K562 (cell line): ENCODE measurements at regions not wholly inside any gene's neighbourhood (a gene's known extent, or its start where the extent isn't known, plus 50 kb on each side); places are given as distances from the start of the nearest gene placed in this dataset.

Experiments used
- ATAC-seq: fragments of 200-7000 bp; cut with Tn5 transposase; 3 replicates; pipeline ENCODE4 v1.9.1; 2020; ENCODE audit warnings: moderate library complexity
- BruUV-seq: library from RNA; stranded (reverse); fragments of 400-500 nt; replicated peaks from 2 replicates; lab custom pipeline; 2021; lab: Mats Ljungman, UMichigan
- CTCF ChIA-PET: fragments of 300-600 bp; formaldehyde crosslinking; extraction: SDS; loops from one replicate; lab custom pipeline; 2021; ENCODE audit warnings: low intra/inter-chr PET ratio; lab: Yijun Ruan, JAX
- POLR2A ChIA-PET: fragments of 300-600, 350-650 bp; sonication (Branson Sonifier 250); formaldehyde crosslinking; extraction: SDS; loops from one replicate; lab custom pipeline; 2021; ENCODE audit warnings: antibody characterized with exemption, inconsistent platforms; lab: Yijun Ruan, JAX
- DNase-seq, 4 experiments: peaks; one replicate each; pipeline versions ENCODE4 v3.0.0 to v3.0.0-alpha.2; 2011 to 2018; ENCODE audit warnings: low spot score in 3 of 4, mixed read lengths in 3 of 4; ENCODE audit errors: extremely low read depth in 1 of 4
- FAIRE-seq: peaks from 2 replicates; lab custom pipeline; 2011; peaks lifted over from hg19 to GRCh38; lab: Jason Lieb, UNC
- H2AFZ ChIP-seq: 2 replicates; pipeline ENCODE4 v1.6.0; 2011; ENCODE audit warnings: low read depth, low read length, control low read depth, inconsistent platforms
- H3K27ac ChIP-seq: fragments of 200-600 bp; 3 replicates; pipeline ENCODE4 v1.8.0; 2011; ENCODE audit warnings: low read depth, mild to moderate bottlenecking, control low read depth, inconsistent platforms, low read length, moderate library complexity, mixed read lengths; ENCODE audit errors: extremely low read depth
- H3K27me3 ChIP-seq, 2 experiments: fragments of 300-600 bp in 1 of 2; 2 replicates in 1 of 2; 3 replicates in 1 of 2; pipeline versions ENCODE4 v1.6.0 to v1.8.0; 2011; ENCODE audit warnings: inconsistent platforms in 2 of 2, low read length in 2 of 2, mild to moderate bottlenecking in 1 of 2, mixed read lengths in 1 of 2, moderate library complexity in 1 of 2; ENCODE audit not compliant: control insufficient read depth in 2 of 2, insufficient read depth in 2 of 2
- H3K36me3 ChIP-seq: fragments of 300-600 bp; 3 replicates; pipeline ENCODE4 v1.8.0; 2011; ENCODE audit warnings: mild to moderate bottlenecking, low read length, inconsistent platforms; ENCODE audit not compliant: control insufficient read depth, insufficient read depth
- H3K4me1 ChIP-seq, 2 experiments: fragments of 200-600 bp in 1 of 2; replicated peaks in 1 of 2; 2 replicates in 1 of 2; 3 replicates in 1 of 2; pipeline versions ENCODE4 v1.5.1 to v1.8.0; 2011; ENCODE audit warnings: inconsistent platforms in 2 of 2, low read length in 2 of 2, mild to moderate bottlenecking in 1 of 2, mixed read lengths in 1 of 2, moderate library complexity in 1 of 2; ENCODE audit not compliant: control insufficient read depth in 2 of 2, insufficient read depth in 2 of 2
- H3K4me2 ChIP-seq: 2 replicates; pipeline ENCODE4 v1.6.1; 2011; ENCODE audit warnings: low read length, control low read depth, inconsistent platforms, mixed read lengths; ENCODE audit not compliant: insufficient read depth
- H3K4me3 ChIP-seq: fragments of 200-600 bp; sonication (generic), shearing (Covaris generic); 2 replicates; pipeline ENCODE4 v1.5.1; 2016; ENCODE audit warnings: control low read depth, inconsistent platforms
- H3K79me2 ChIP-seq: fragments of 200-600 bp; 3 replicates; pipeline ENCODE4 v1.8.0; 2011; ENCODE audit warnings: low read length, inconsistent platforms; ENCODE audit not compliant: control insufficient read depth, insufficient read depth
- H3K9ac ChIP-seq, 2 experiments: 2 replicates each; pipeline versions ENCODE4 v1.6.0 to v1.6.1; 2011; ENCODE audit warnings: low read depth in 2 of 2, low read length in 2 of 2, control low read depth in 1 of 2, inconsistent platforms in 1 of 2, mild to moderate bottlenecking in 1 of 2, mixed read lengths in 1 of 2; ENCODE audit not compliant: insufficient read depth in 1 of 2
- H3K9me1 ChIP-seq: one replicate; pipeline ENCODE4 v1.6.0; 2011; ENCODE audit warnings: inconsistent platforms, mild to moderate bottlenecking, low read length, moderate library complexity; ENCODE audit not compliant: control insufficient read depth, insufficient read depth
- H3K9me3 ChIP-seq: replicated peaks from 2 replicates; pipeline ENCODE4 v1.5.1; 2011; ENCODE audit warnings: low read depth, low read length, inconsistent platforms; ENCODE audit not compliant: control insufficient read depth, insufficient read depth
- H4K20me1 ChIP-seq: replicated peaks from 2 replicates; pipeline ENCODE4 v1.6.1; 2011; ENCODE audit warnings: low read length, inconsistent platforms, mixed read lengths; ENCODE audit not compliant: control insufficient read depth, insufficient read depth
- CXXC5 ChIP-seq: fragments of 250-450 bp; sonication (Bioruptor Pico); IDR thresholded peaks from 2 replicates; pipeline ENCODE4 v1.8.0; 2022; ENCODE audit warnings: inconsistent platforms, mild to moderate bottlenecking, moderate library complexity
- FOXK1 ChIP-seq: sonication (generic); formaldehyde crosslinking; IDR thresholded peaks from 2 replicates; pipeline ENCODE4 v1.8.0; 2022; ENCODE audit warnings: missing genetic modification reagents, mild to moderate bottlenecking, borderline replicate concordance
- HDAC1 ChIP-seq, 2 experiments: fragments of 450-650 bp; IDR thresholded peaks; 2 replicates each; pipeline ENCODE4 v1.6.1; 2016 to 2017; ENCODE audit warnings: inconsistent platforms in 1 of 2, mild to moderate bottlenecking in 1 of 2, moderate library complexity in 1 of 2
- HMGN3 ChIP-seq: IDR thresholded peaks from 2 replicates; pipeline ENCODE4 v1.6.1; 2011; ENCODE audit warnings: borderline replicate concordance, low read depth, mild to moderate bottlenecking, mixed read lengths, low read length; ENCODE audit not compliant: insufficient read length; ENCODE audit errors: extremely low read depth
- JUNB ChIP-seq: fragments of 450-650 bp; formaldehyde crosslinking; conservative IDR thresholded peaks from 2 replicates; pipeline ENCODE4 v1.4.0; 2020; ENCODE audit warnings: mild to moderate bottlenecking
- KHSRP ChIP-seq: fragments of 450-650 bp; IDR thresholded peaks from 2 replicates; pipeline ENCODE4 v1.6.1; 2017
- MBD2 ChIP-seq: sonication (generic); IDR thresholded peaks from 2 replicates; pipeline ENCODE4 v1.6.1; 2016; ENCODE audit warnings: low read depth, borderline replicate concordance
- MCM7 ChIP-seq, 2 experiments: fragments of 450-650 bp; IDR thresholded peaks; 2 replicates each; pipeline ENCODE4 v1.6.1; 2016 to 2018
- MXD1 ChIP-seq: fragments of 250-450 bp; sonication (Bioruptor Pico); IDR thresholded peaks from 2 replicates; pipeline ENCODE4 v1.8.0; 2021; ENCODE audit warnings: borderline replicate concordance, mild to moderate bottlenecking, moderate library complexity; ENCODE audit not compliant: poor library complexity, severe bottlenecking
- NCOA6 ChIP-seq: fragments of 450-650 bp; IDR thresholded peaks from 2 replicates; pipeline ENCODE4 v1.6.1; 2017; ENCODE audit warnings: mild to moderate bottlenecking
- NFIC ChIP-seq: fragments of 450-650 bp; IDR thresholded peaks from 2 replicates; pipeline ENCODE4 v1.6.1; 2017; ENCODE audit warnings: mild to moderate bottlenecking, inconsistent platforms
- NR2C1 ChIP-seq, 2 experiments: fragments of 450-650 bp; IDR thresholded peaks; 2 replicates each; pipeline ENCODE4 v1.6.1; 2017; ENCODE audit warnings: mild to moderate bottlenecking in 2 of 2, antibody characterized with exemption in 1 of 2, inconsistent platforms in 1 of 2, missing compliant biosample characterization in 1 of 2, missing genetic modification characterization in 1 of 2
- NR2C2 ChIP-seq, 2 experiments: fragments of 200-800 bp in 1 of 2; sonication (Bioruptor generic) in 1 of 2; sonication (generic) in 1 of 2; formaldehyde crosslinking in 1 of 2; IDR thresholded peaks; 2 replicates each; pipeline versions ENCODE4 v1.6.1 to v1.8.0; 2016 to 2022; ENCODE audit warnings: mild to moderate bottlenecking in 1 of 2, missing compliant biosample characterization in 1 of 2, missing genetic modification characterization in 1 of 2, missing genetic modification reagents in 1 of 2
- SRSF7 ChIP-seq: fragments of 200-400 bp; formaldehyde crosslinking; optimal IDR thresholded peaks from 2 replicates; pipeline ENCODE3; 2017; ENCODE audit warnings: mild to moderate bottlenecking, low read depth, low read length
- TRIM28 ChIP-seq: fragments of 450-650 bp; IDR thresholded peaks from 2 replicates; pipeline ENCODE4 v1.6.1; 2017
- ZNF589 ChIP-seq: fragments of 200-800 bp; sonication (Bioruptor generic); IDR thresholded peaks from 2 replicates; pipeline ENCODE4 v1.6.1; 2016; ENCODE audit warnings: low read depth, missing genetic modification characterization, missing compliant biosample characterization
- WGBS: fragments of 100-300 bp; shearing (Covaris generic); methylation state at CpG from one replicate; pipeline ENCODE4 v1.1.6; 2016; ENCODE audit warnings: low coverage, mixed read lengths; ENCODE audit not compliant: insufficient coverage; ENCODE audit errors: missing lambda C conversion rate; 5-methylcytosine and 5-hydroxymethylcytosine counted together
- in situ Hi-C: fragments of 300-500 bp; cut with MboI; formaldehyde crosslinking; loops from 4 replicates; pipeline ENCODE4 v1.15.0; 2018; ENCODE audit warnings: inconsistent platforms, mixed read lengths
- intact Hi-C: fragments of 100-400 bp; cut with micrococcal nuclease; formaldehyde crosslinking; loops from 2 replicates; pipeline ENCODE4 v1.14.2; 2022
- TF ChIP-seq, protein P1 (sequence below): fragments of 250-450 bp; sonication (Bioruptor Pico); IDR thresholded peaks from 2 replicates; pipeline ENCODE4 v1.4.0; 2020

DNA sequence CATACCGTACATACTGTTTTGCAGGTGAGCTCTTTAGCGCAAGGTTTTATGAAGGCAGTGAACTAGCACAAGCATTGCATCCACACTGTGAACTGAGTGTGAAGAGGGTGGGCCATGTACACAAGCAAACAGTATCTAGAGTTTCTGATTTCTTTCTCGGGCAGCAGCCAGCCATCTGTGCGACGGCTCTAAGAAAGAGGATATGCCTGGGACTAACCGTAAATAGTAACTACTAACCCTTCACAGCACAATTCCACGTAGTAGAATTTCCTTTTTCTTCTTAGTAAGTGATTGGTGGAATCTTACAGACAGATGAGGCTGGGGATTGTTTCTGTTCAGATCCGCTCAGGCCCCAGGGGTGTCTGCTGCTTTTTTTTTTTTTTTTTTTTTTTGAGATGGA is 89.0 kb downstream of the DRD1 start:
- intact Hi-C loops: no loop called here
- Histone ChIP-seq H3K4me1 (no peaks in the 10 kb centered on the region), H3K9me1 (no peaks in the 10 kb centered on the region), H3K79me2 (no peaks in the 10 kb centered on the region), H3K27me3 (peaks cover 0 to 15% of the 10 kb centered on the region in 2 experiments; a peak in 2 of 5 replicates), H3K27ac (no peak overlapping the region), H4K20me1 (no peaks in the 10 kb centered on the region), H3K9me3 (no peaks in the 10 kb centered on the region), H2AFZ (no peak overlapping the region), H3K4me2 (no peak overlapping the region), H3K36me3 (no peaks in the 10 kb centered on the region), H3K9ac (no peak overlapping the region)
- ChIA-PET CTCF (no interaction called here), POLR2A (interaction anchor here (0.6 to 1.5 kb wide), 3 partner anchors 10 to 102 kb away, joined by 3 read pairs; no protein-coding TSS in a partner anchor)
- FAIRE-seq: no peak
- in situ Hi-C loops: no loop called here
- no TSS peak for BruUV-seq
- ATAC-seq: no peak
- 0% methylated on average over 8 of the region's 8 CpGs for WGBS
- TF ChIP-seq HMGN3 (no peak), FOXK1 (CRISPR knock-in tag) (no peak), ZNF589 (CRISPR knock-in tag) (no peak), HDAC1 (IDR thresholded peaks at IDR 0.05) (no peak), NCOA6 (no peak)
- TF ChIP-seq, all 486 proteins: peak for 0
- no peak for DNase-seq
- H3K4me3 ChIP-seq: no peak overlapping the region

GRCh38 chr5:175353926-175354325 is 90.1 kb downstream of the DRD1 start:
- in situ Hi-C loops: no loop called here
- DNase-seq (no peak), FAIRE-seq (no peak), ATAC-seq (no peak)
- intact Hi-C loops: no loop called here
- Histone ChIP-seq H3K27ac (no peak overlapping the region), H3K9ac (no peak overlapping the region), H3K79me2 (no peaks in the 10 kb centered on the region), H3K9me3 (no peaks in the 10 kb centered on the region), H3K9me1 (no peaks in the 10 kb centered on the region), H2AFZ (no peak overlapping the region), H4K20me1 (no peaks in the 10 kb centered on the region), H3K27me3 (peaks cover 0 to 15% of the 10 kb centered on the region in 2 experiments; a peak in 2 of 5 replicates), H3K4me2 (no peak overlapping the region), H3K4me1 (no peaks in the 10 kb centered on the region), H3K4me3 (no peak overlapping the region), H3K36me3 (no peaks in the 10 kb centered on the region)
- POLR2A ChIA-PET: interaction anchor here (1.5 kb wide), 1 partner anchor 9 kb away, joined by 3 read pairs; no protein-coding TSS in a partner anchor
- CTCF ChIA-PET: no interaction called here
- BruUV-seq: no TSS peak
- WGBS: 0% methylated on average over 2 of the region's 2 CpGs
- TF ChIP-seq TRIM28: no peak
- no peak for TF ChIP-seq MXD1 (CRISPR knock-in tag)
- TF ChIP-seq, protein P1, sequence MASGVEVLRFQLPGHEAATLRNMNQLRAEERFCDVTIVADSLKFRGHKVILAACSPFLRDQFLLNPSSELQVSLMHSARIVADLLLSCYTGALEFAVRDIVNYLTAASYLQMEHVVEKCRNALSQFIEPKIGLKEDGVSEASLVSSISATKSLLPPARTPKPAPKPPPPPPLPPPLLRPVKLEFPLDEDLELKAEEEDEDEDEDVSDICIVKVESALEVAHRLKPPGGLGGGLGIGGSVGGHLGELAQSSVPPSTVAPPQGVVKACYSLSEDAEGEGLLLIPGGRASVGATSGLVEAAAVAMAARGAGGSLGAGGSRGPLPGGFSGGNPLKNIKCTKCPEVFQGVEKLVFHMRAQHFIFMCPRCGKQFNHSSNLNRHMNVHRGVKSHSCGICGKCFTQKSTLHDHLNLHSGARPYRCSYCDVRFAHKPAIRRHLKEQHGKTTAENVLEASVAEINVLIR (CRISPR knock-in tag): no peak
- no peak for TF ChIP-seq NR2C1 (IDR thresholded peaks at IDR 0.05)
- no peak for TF ChIP-seq NR2C1 (tag; IDR thresholded peaks at IDR 0.05)
- no peak for TF ChIP-seq KHSRP
- TF ChIP-seq JUNB (CRISPR knock-in tag): no peak
- no peak for TF ChIP-seq MBD2
- TF ChIP-seq NFIC: no peak
- no peak for TF ChIP-seq SRSF7
- TF ChIP-seq CXXC5 (CRISPR knock-in tag): no peak
- TF ChIP-seq NR2C2 (CRISPR knock-in tag; IDR thresholded peaks at IDR 0.05): no peak
- no peak for TF ChIP-seq NR2C2 (tag; IDR thresholded peaks at IDR 0.05)
- TF ChIP-seq MCM7 (IDR thresholded peaks at IDR 0.05): no peak
